Keratinocyte (primary cell): ENCODE measurements at regions not wholly inside any gene's neighbourhood (a gene's known extent, or its start where the extent isn't known, plus 50 kb on each side); places are given as distances from the start of the nearest gene placed in this dataset.

Experiments used
- DNase-seq: peaks from one replicate; pipeline ENCODE4 v3.0.0-alpha.2; 2011; ENCODE audit warnings: low read depth, missing footprints, low spot score
- FAIRE-seq: peaks from 2 replicates; lab custom pipeline; 2011; peaks lifted over from hg19 to GRCh38; lab: Jason Lieb, UNC
- H2AFZ ChIP-seq: 2 replicates; pipeline ENCODE4 v1.6.0; 2012; ENCODE audit warnings: low read length, control low read depth, inconsistent platforms; ENCODE audit not compliant: control insufficient read depth
- H3K27ac ChIP-seq: 2 replicates; pipeline ENCODE4 v1.5.1; 2011; ENCODE audit warnings: low read length; ENCODE audit not compliant: control insufficient read depth, insufficient read depth
- H3K27me3 ChIP-seq: 3 replicates; pipeline ENCODE4 v1.6.0; 2011; ENCODE audit warnings: low read length; ENCODE audit not compliant: control insufficient read depth, insufficient read depth; ENCODE audit errors: extremely low read depth
- H3K36me3 ChIP-seq, 2 experiments: 2 replicates in 1 of 2; 3 replicates in 1 of 2; pipeline ENCODE4 v1.5.1; 2011; ENCODE audit warnings: low read length in 2 of 2, mild to moderate bottlenecking in 1 of 2; ENCODE audit not compliant: control insufficient read depth in 2 of 2, insufficient read depth in 2 of 2; ENCODE audit errors: extremely low read depth in 1 of 2
- H3K4me1 ChIP-seq: 3 replicates; pipeline ENCODE4 v1.5.1; 2011; ENCODE audit warnings: low read length; ENCODE audit not compliant: control insufficient read depth, insufficient read depth; ENCODE audit errors: extremely low read depth
- H3K4me2 ChIP-seq: 3 replicates; pipeline ENCODE4 v1.6.0; 2011; ENCODE audit warnings: low read depth, low read length; ENCODE audit not compliant: control insufficient read depth, insufficient read depth; ENCODE audit errors: extremely low read depth
- H3K4me3 ChIP-seq, 3 experiments: fragments of 200-600 bp in 1 of 3; sonication (generic) in 1 of 3; 2 replicates in 2 of 3; 3 replicates in 1 of 3; pipeline ENCODE4 v1.5.1; 2011 to 2016; ENCODE audit warnings: low read length in 3 of 3, mild to moderate bottlenecking in 3 of 3, control low read depth in 2 of 3, inconsistent platforms in 1 of 3, low read depth in 1 of 3, mixed read lengths in 1 of 3, mixed run types in 1 of 3, moderate library complexity in 1 of 3; ENCODE audit not compliant: control insufficient read depth in 2 of 3, insufficient read depth in 2 of 3; ENCODE audit errors: extremely low read depth in 1 of 3
- H3K79me2 ChIP-seq: 2 replicates; pipeline ENCODE4 v1.6.0; 2012; ENCODE audit warnings: low read length; ENCODE audit not compliant: control insufficient read depth, insufficient read depth
- H3K9ac ChIP-seq: 3 replicates; pipeline ENCODE4 v1.6.0; 2011; ENCODE audit warnings: low read length; ENCODE audit not compliant: control insufficient read depth, insufficient read depth; ENCODE audit errors: extremely low read depth
- H3K9me1 ChIP-seq: 3 replicates; pipeline ENCODE4 v1.6.0; 2011; ENCODE audit warnings: low read length; ENCODE audit not compliant: control insufficient read depth, insufficient read depth; ENCODE audit errors: extremely low read depth
- H3K9me3 ChIP-seq: 2 replicates; pipeline ENCODE4 v1.5.1; 2012; ENCODE audit warnings: low read depth, low read length; ENCODE audit not compliant: control insufficient read depth
- H4K20me1 ChIP-seq: 3 replicates; pipeline ENCODE4 v1.6.0; 2011; ENCODE audit warnings: low read length; ENCODE audit not compliant: control insufficient read depth, insufficient read depth; ENCODE audit errors: extremely low read depth
- EZH2 ChIP-seq: IDR thresholded peaks from one replicate; pipeline ENCODE4 v1.6.1; 2012; ENCODE audit warnings: inconsistent platforms, mild to moderate bottlenecking, low read length, moderate library complexity
- dilution Hi-C: fragments of 300-500 bp; cut with MboI; formaldehyde crosslinking; loops from one replicate; pipeline ENCODE4 v1.7.0; 2020; ENCODE audit warnings: low sequenced_read_pairs; ENCODE audit not compliant: extremely low pct_ligation_motif_present
- TF ChIP-seq, protein P1 (sequence below), 3 experiments: IDR thresholded peaks in 1 of 3; conservative IDR thresholded peaks in 1 of 3; optimal IDR thresholded peaks in 1 of 3; 2 replicates in 2 of 3; 3 replicates in 1 of 3; pipeline versions ENCODE3 to v1.5.1; 2011; ENCODE audit warnings: low read length in 3 of 3, mild to moderate bottlenecking in 3 of 3, moderate library complexity in 2 of 3, control low read depth in 1 of 3, inconsistent platforms in 1 of 3; ENCODE audit not compliant: insufficient read depth in 2 of 3; ENCODE audit errors: extremely low read depth in 1 of 3

DNA sequence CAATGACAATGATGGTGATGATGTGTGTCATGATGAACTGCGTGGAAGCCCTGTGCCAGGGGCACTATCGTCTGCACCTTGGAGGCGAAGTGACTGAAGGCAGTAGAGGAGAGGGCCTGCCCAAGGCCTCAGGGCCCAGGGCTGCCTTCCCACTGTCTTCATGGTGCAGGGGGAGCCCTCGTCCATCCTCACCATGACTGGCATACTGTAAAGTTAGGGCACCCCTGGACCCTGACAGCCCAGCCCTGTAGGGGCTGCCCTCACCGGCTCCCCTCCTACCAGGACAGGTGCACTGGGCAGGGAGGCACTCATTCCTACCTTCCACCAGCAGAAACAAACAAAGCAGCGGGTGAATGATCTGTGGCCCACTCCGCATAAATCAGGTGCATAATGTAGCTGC is 156.9 kb upstream of the C1orf174 start:
- Histone ChIP-seq H3K4me2 (no peak overlapping the region), H3K79me2 (no peaks in the 10 kb centered on the region), H3K36me3 (no peaks in the 10 kb centered on the region), H3K9me3 (peaks cover 12% of the 10 kb centered on the region), H4K20me1 (no peaks in the 10 kb centered on the region), H2AFZ (no peak overlapping the region), H3K4me1 (no peaks in the 10 kb centered on the region), H3K27me3 (no peaks in the 10 kb centered on the region), H3K27ac (no peak overlapping the region), H3K9me1 (no peaks in the 10 kb centered on the region), H3K4me3 (no peak overlapping the region), H3K9ac (no peak overlapping the region)
- dilution Hi-C loops: no loop called here
- FAIRE-seq (no peak), DNase-seq (no peak)
- TF ChIP-seq EZH2: no peak
- TF ChIP-seq, protein P1, sequence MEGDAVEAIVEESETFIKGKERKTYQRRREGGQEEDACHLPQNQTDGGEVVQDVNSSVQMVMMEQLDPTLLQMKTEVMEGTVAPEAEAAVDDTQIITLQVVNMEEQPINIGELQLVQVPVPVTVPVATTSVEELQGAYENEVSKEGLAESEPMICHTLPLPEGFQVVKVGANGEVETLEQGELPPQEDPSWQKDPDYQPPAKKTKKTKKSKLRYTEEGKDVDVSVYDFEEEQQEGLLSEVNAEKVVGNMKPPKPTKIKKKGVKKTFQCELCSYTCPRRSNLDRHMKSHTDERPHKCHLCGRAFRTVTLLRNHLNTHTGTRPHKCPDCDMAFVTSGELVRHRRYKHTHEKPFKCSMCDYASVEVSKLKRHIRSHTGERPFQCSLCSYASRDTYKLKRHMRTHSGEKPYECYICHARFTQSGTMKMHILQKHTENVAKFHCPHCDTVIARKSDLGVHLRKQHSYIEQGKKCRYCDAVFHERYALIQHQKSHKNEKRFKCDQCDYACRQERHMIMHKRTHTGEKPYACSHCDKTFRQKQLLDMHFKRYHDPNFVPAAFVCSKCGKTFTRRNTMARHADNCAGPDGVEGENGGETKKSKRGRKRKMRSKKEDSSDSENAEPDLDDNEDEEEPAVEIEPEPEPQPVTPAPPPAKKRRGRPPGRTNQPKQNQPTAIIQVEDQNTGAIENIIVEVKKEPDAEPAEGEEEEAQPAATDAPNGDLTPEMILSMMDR (optimal IDR thresholded peaks at IDR 0.05 in 1 of 3, IDR thresholded peaks at IDR 0.05 in 1 of 3, conservative IDR thresholded peaks at IDR 0.05 in 1 of 3; ENCODE audit: extremely low read depth in 1 of 3, insufficient read depth in 2 of 3, low read length in 3 of 3): no peak

DNA sequence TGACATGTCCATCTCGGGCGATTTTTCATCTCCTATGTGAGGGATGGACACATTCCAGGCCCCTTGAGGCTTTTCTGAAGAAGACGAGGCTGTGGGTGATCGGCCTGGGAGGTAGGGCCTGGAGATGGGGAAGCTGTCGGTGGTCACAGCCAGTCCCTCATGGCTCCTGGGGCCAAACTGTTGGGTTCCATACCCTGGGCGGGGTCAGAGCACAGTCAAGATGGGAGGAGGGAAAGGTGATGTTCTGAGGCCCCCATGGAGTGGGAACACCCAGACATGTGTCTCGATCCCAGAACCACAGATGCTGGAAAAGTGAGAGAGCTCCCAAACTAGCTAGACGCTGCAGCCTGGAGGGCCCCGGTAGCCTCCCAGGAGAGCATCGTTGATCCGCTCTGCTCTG is 157.5 kb upstream of the C1orf174 start:
- H3K27me3 ChIP-seq: no peaks in the 10 kb centered on the region
- peaks cover 14% of the 10 kb centered on the region for H3K9me3 ChIP-seq
- no peaks in the 10 kb centered on the region for H4K20me1 ChIP-seq
- no peaks in the 10 kb centered on the region for H3K79me2 ChIP-seq
- H3K36me3 ChIP-seq: no peaks in the 10 kb centered on the region
- no peak overlapping the region for H3K27ac ChIP-seq
- no peaks in the 10 kb centered on the region for H3K9me1 ChIP-seq
- no peak for FAIRE-seq
- no peaks in the 10 kb centered on the region for H3K4me1 ChIP-seq
- no peak overlapping the region for H3K4me3 ChIP-seq
- dilution Hi-C loops: no loop called here
- DNase-seq: no peak
- no peak for TF ChIP-seq EZH2
- TF ChIP-seq, protein P1 (optimal IDR thresholded peaks at IDR 0.05 in 1 of 3, IDR thresholded peaks at IDR 0.05 in 1 of 3, conservative IDR thresholded peaks at IDR 0.05 in 1 of 3; ENCODE audit: extremely low read depth in 1 of 3, insufficient read depth in 2 of 3, low read length in 3 of 3): no peak
- no peak overlapping the region for H3K4me2 ChIP-seq
- H2AFZ ChIP-seq: no peak overlapping the region
- H3K9ac ChIP-seq: no peak overlapping the region
